Vagina (tissue), 2 donors: ENCODE measurements at regions not wholly inside any gene's neighbourhood (a gene's known extent, or its start where the extent isn't known, plus 50 kb on each side); places are given as distances from the start of the nearest gene placed in this dataset.

Experiments used
- CTCF ChIP-seq, 3 experiments: fragments of 450-650 bp in 2 of 3; fragments of 200-600 bp in 1 of 3; sonication (generic) in 1 of 3; IDR thresholded peaks; one replicate each; pipeline ENCODE4 v1.5.1; 2017 to 2019; ENCODE audit warnings: antibody characterized with exemption in 3 of 3, mild to moderate bottlenecking in 2 of 3, moderate library complexity in 2 of 3
- POLR2A ChIP-seq, 2 donors: fragments of 450-650 bp; IDR thresholded peaks; one replicate each; pipeline ENCODE4 v1.6.1; 2017; ENCODE audit warnings: antibody characterized with exemption in 2 of 2, mild to moderate bottlenecking in 2 of 2, moderate library complexity in 2 of 2

GRCh38 chr12:124428136-124428791 is 133.4 kb downstream of the RFLNA start:
- no peak for TF ChIP-seq CTCF (IDR thresholded peaks at IDR 0.05)
- no peak for TF ChIP-seq POLR2A (IDR thresholded peaks at IDR 0.05)
